ENCODE measurements at regions not wholly inside any gene's neighbourhood (a gene's known extent, or its start where the extent isn't known, plus 50 kb on each side); places are given as distances from the start of the nearest gene placed in this dataset.

DNA sequence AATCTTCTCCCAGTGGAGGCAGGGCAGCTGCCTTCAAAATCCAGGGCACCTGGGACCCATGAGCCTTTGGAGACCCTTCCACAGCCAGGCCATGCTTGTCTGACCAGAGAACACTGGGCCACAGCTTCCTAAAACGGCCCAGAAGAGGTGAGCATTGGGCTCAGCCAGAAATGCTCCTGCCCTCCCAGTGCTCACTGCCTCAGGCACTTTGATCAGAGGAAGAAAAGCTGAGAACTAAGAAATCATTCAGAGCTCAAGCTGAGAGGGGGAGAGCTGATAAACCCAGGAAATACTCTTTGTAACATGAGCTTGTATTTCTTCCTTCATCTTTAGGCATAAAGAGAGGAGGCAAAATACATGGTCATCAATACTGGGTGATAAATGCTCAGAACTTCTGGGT lies 365.5 kb upstream of the KLHL29 start (continued):
- TF ChIP-seq, protein P1, sequence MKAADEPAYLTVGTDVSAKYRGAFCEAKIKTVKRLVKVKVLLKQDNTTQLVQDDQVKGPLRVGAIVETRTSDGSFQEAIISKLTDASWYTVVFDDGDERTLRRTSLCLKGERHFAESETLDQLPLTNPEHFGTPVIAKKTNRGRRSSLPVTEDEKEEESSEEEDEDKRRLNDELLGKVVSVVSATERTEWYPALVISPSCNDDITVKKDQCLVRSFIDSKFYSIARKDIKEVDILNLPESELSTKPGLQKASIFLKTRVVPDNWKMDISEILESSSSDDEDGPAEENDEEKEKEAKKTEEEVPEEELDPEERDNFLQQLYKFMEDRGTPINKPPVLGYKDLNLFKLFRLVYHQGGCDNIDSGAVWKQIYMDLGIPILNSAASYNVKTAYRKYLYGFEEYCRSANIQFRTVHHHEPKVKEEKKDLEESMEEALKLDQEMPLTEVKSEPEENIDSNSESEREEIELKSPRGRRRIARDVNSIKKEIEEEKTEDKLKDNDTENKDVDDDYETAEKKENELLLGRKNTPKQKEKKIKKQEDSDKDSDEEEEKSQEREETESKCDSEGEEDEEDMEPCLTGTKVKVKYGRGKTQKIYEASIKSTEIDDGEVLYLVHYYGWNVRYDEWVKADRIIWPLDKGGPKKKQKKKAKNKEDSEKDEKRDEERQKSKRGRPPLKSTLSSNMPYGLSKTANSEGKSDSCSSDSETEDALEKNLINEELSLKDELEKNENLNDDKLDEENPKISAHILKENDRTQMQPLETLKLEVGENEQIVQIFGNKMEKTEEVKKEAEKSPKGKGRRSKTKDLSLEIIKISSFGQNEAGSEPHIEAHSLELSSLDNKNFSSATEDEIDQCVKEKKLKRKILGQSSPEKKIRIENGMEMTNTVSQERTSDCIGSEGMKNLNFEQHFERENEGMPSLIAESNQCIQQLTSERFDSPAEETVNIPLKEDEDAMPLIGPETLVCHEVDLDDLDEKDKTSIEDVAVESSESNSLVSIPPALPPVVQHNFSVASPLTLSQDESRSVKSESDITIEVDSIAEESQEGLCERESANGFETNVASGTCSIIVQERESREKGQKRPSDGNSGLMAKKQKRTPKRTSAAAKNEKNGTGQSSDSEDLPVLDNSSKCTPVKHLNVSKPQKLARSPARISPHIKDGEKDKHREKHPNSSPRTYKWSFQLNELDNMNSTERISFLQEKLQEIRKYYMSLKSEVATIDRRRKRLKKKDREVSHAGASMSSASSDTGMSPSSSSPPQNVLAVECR (CRISPR knock-in tag; IDR thresholded peaks at IDR 0.05; ENCODE audit: borderline replicate concordance), result no peak
- no peak for TF ChIP-seq ZNF124 (CRISPR knock-in tag; IDR thresholded peaks at IDR 0.05)
- no peak for TF ChIP-seq ZNF839 (CRISPR knock-in tag; IDR thresholded peaks at IDR 0.05; ENCODE audit: borderline replicate concordance)

DNA sequence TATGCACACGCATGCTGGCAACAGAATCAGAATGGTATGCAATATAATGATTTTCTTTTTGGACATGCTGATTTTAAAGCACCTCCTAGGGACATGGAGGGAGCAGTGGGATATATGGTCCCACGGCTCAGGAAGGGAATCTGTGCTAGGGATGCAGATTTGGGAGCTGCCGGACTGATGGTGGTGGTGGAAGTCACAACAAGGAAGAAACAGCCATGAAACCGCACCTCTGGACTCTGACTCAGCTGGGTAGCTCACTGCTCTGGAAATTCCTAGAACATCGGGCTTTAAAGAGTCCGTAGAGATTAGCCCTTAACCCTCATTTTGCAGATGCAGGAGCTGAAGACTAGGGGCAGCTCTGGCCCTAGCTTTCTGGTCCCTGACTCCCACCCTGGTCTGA lies 364.3 kb upstream of the KLHL29 start:
- no peaks in the 10 kb centered on the region for H3K4me1 ChIP-seq (ENCODE audit: insufficient read depth, low read length)
- in situ Hi-C loops (cut with HindIII; ENCODE audit: extremely low pct_ligation_motif_present, low pct_unique_long_range_greater_than_20kb) (no loop called here), intact Hi-C loops (cut with micrococcal nuclease; ENCODE audit: unreplicated experiment) (no loop called here)
- FAIRE-seq (no peak), ATAC-seq (no peak), DNase-seq (ENCODE audit: low spot score) (no peak)
- H3K79me2 ChIP-seq (ENCODE audit: insufficient read depth, low read length), result no peaks in the 10 kb centered on the region
- no peaks in the 10 kb centered on the region for H4K20me1 ChIP-seq (ENCODE audit: insufficient read depth, low read length)
- H3K27ac ChIP-seq (ENCODE audit: extremely low read length, insufficient read depth, low read length), result no peak overlapping the region
- no peak overlapping the region for H3K4me3 ChIP-seq (replicated peaks in 1 of 3; ENCODE audit: insufficient read depth in 1 of 3, low read depth in 2 of 3, low read length in 3 of 3)
- H3K36me3 ChIP-seq (replicated peaks in 1 of 2; ENCODE audit: control insufficient read depth in 1 of 2, insufficient read depth in 2 of 2, low read length in 2 of 2), result no peaks in the 10 kb centered on the region
- H2AFZ ChIP-seq (ENCODE audit: low read length), result no peak overlapping the region
- CTCF ChIA-PET (ENCODE audit: low intra/inter-chr PET ratio, low total read pairs), result no interaction called here
- 26% methylated on average over 6 of the region's 6 CpGs for WGBS (ENCODE audit: low lambda C conversion rate)
- H3K27me3 ChIP-seq (ENCODE audit: control insufficient read depth in 1 of 2, insufficient read depth in 2 of 2, low read length in 2 of 2), result no peaks in the 10 kb centered on the region
- BruUV-seq (replicated peaks), result no TSS peak
- no peak overlapping the region for H3K9ac ChIP-seq (ENCODE audit: insufficient read depth, low read depth, low read length)
- POLR2A ChIA-PET, result no interaction called here
- H3K9me3 ChIP-seq (ENCODE audit: low read length), result no peaks in the 10 kb centered on the region
- H3K4me2 ChIP-seq (ENCODE audit: low read depth, low read length), result no peak overlapping the region
- TF ChIP-seq TCF12 (IDR thresholded peaks at IDR 0.05), result no peak
- TF ChIP-seq TCF12 (CRISPR knock-in tag; IDR thresholded peaks at IDR 0.05), result no peak
- TF ChIP-seq SIX1 (CRISPR knock-in tag; IDR thresholded peaks at IDR 0.05; ENCODE audit: borderline replicate concordance), result no peak
- TF ChIP-seq ZC3H4 (CRISPR knock-in tag; IDR thresholded peaks at IDR 0.05; ENCODE audit: borderline replicate concordance), result no peak
- TF ChIP-seq KLF9 (CRISPR knock-in tag; IDR thresholded peaks at IDR 0.05; ENCODE audit: low read depth), result no peak
- TF ChIP-seq JDP2 (CRISPR knock-in tag; IDR thresholded peaks at IDR 0.05; ENCODE audit: borderline replicate concordance), result no peak
- no peak for TF ChIP-seq SSRP1 (CRISPR knock-in tag; IDR thresholded peaks at IDR 0.05)
- TF ChIP-seq, protein P2, sequence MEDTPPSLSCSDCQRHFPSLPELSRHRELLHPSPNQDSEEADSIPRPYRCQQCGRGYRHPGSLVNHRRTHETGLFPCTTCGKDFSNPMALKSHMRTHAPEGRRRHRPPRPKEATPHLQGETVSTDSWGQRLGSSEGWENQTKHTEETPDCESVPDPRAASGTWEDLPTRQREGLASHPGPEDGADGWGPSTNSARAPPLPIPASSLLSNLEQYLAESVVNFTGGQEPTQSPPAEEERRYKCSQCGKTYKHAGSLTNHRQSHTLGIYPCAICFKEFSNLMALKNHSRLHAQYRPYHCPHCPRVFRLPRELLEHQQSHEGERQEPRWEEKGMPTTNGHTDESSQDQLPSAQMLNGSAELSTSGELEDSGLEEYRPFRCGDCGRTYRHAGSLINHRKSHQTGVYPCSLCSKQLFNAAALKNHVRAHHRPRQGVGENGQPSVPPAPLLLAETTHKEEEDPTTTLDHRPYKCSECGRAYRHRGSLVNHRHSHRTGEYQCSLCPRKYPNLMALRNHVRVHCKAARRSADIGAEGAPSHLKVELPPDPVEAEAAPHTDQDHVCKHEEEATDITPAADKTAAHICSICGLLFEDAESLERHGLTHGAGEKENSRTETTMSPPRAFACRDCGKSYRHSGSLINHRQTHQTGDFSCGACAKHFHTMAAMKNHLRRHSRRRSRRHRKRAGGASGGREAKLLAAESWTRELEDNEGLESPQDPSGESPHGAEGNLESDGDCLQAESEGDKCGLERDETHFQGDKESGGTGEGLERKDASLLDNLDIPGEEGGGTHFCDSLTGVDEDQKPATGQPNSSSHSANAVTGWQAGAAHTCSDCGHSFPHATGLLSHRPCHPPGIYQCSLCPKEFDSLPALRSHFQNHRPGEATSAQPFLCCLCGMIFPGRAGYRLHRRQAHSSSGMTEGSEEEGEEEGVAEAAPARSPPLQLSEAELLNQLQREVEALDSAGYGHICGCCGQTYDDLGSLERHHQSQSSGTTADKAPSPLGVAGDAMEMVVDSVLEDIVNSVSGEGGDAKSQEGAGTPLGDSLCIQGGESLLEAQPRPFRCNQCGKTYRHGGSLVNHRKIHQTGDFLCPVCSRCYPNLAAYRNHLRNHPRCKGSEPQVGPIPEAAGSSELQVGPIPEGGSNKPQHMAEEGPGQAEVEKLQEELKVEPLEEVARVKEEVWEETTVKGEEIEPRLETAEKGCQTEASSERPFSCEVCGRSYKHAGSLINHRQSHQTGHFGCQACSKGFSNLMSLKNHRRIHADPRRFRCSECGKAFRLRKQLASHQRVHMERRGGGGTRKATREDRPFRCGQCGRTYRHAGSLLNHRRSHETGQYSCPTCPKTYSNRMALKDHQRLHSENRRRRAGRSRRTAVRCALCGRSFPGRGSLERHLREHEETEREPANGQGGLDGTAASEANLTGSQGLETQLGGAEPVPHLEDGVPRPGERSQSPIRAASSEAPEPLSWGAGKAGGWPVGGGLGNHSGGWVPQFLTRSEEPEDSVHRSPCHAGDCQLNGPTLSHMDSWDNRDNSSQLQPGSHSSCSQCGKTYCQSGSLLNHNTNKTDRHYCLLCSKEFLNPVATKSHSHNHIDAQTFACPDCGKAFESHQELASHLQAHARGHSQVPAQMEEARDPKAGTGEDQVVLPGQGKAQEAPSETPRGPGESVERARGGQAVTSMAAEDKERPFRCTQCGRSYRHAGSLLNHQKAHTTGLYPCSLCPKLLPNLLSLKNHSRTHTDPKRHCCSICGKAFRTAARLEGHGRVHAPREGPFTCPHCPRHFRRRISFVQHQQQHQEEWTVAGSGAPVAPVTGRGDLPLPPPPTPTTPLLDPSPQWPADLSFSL (CRISPR knock-in tag; IDR thresholded peaks at IDR 0.05), result no peak
- TF ChIP-seq KDM2A (CRISPR knock-in tag; IDR thresholded peaks at IDR 0.05; ENCODE audit: borderline replicate concordance, low read depth), result no peak
- TF ChIP-seq ZNF569 (CRISPR knock-in tag; IDR thresholded peaks at IDR 0.05; ENCODE audit: borderline replicate concordance), result no peak
- TF ChIP-seq ZSCAN30 (CRISPR knock-in tag; IDR thresholded peaks at IDR 0.05), result no peak

Measured in HepG2 (cell line).